ENCODE measurements at regions not wholly inside any gene's neighbourhood (a gene's known extent, or its start where the extent isn't known, plus 50 kb on each side); places are given as distances from the start of the nearest gene placed in this dataset.
"Not testable (repeated sequence)": the region's sequence is repeated elsewhere in the genome, so short reads cannot be mapped to it uniquely, and the experiment has no call there.

GRCh38 chr13:50131920-50132903, 117.0 kb downstream of the KCNRG start:
- ATAC-seq (no peak), DNase-seq (peak in 1 of 4 donors; percentile 19)
- no peaks in the 10 kb centered on the region for H3K9me3 ChIP-seq
- H3K4me3 ChIP-seq = no peak overlapping the region
- H3K36me3 ChIP-seq = no peaks in the 10 kb centered on the region
- H3K27ac ChIP-seq = no peak overlapping the region
- H3K27me3 ChIP-seq = peaks cover 51 to 71% of the 10 kb centered on the region in 2 donors
- intact Hi-C loops (cut with DNase I) = no loop called here
- H3K4me1 ChIP-seq = peaks cover 3 to 47% of the 10 kb centered on the region in 2 donors
- TF ChIP-seq CTCF (IDR thresholded peaks at IDR 0.05) = no peak

GRCh38 chr13:50132904-50133357, 117.7 kb downstream of the KCNRG start:
- no peak for ATAC-seq
- Histone ChIP-seq H3K4me1 (peaks cover 3 to 40% of the 10 kb centered on the region in 2 donors), H3K9me3 (no peaks in the 10 kb centered on the region), H3K27me3 (peaks cover 51 to 64% of the 10 kb centered on the region in 2 donors), H3K4me3 (no peak overlapping the region), H3K36me3 (no peaks in the 10 kb centered on the region), H3K27ac (no peak overlapping the region)
- intact Hi-C loops (cut with DNase I) = no loop called here
- no peak for TF ChIP-seq CTCF (IDR thresholded peaks at IDR 0.05)
- DNase-seq = no peak

- no peak for TF ChIP-seq CTCF (IDR thresholded peaks at IDR 0.05)
- intact Hi-C loops (cut with DNase I) = no loop called here
- Histone ChIP-seq H3K9me3 (no peaks in the 10 kb centered on the region), H3K4me3 (no peak overlapping the region), H3K27ac (no peak overlapping the region), H3K27me3 (peaks cover 49 to 59% of the 10 kb centered on the region in 2 donors), H3K4me1 (peaks cover 3 to 36% of the 10 kb centered on the region in 2 donors), H3K36me3 (no peaks in the 10 kb centered on the region)
- no peak for DNase-seq
- ATAC-seq = no peak
Observed at GRCh38 chr13:50133358-50133953, 118.2 kb downstream of the KCNRG start.

- no peak for TF ChIP-seq CTCF (IDR thresholded peaks at IDR 0.05)
- no peak for DNase-seq
- peaks cover 23 to 31% of the 10 kb centered on the region in 2 donors for H3K27me3 ChIP-seq
- H3K4me1 ChIP-seq = peaks cover 0 to 25% of the 10 kb centered on the region in 2 donors
- intact Hi-C loops (cut with DNase I) = no loop called here
- no peak for ATAC-seq
- no peaks in the 10 kb centered on the region for H3K36me3 ChIP-seq
- H3K27ac ChIP-seq = no peak overlapping the region
- no peak overlapping the region for H3K4me3 ChIP-seq
- H3K9me3 ChIP-seq = no peaks in the 10 kb centered on the region
Observed at GRCh38 chr13:50136226-50136625, 121.0 kb downstream of the KCNRG start.

GRCh38 chr13:50136678-50137077, 121.4 kb downstream of the KCNRG start:
- no peak for DNase-seq
- intact Hi-C loops (cut with DNase I) = no loop called here
- Histone ChIP-seq H3K9me3 (no peaks in the 10 kb centered on the region), H3K4me1 (peaks cover 0 to 22% of the 10 kb centered on the region in 2 donors), H3K36me3 (no peaks in the 10 kb centered on the region), H3K27ac (no peak overlapping the region), H3K27me3 (peaks cover 19 to 26% of the 10 kb centered on the region in 2 donors), H3K4me3 (no peak overlapping the region)
- no peak for ATAC-seq
- TF ChIP-seq CTCF (IDR thresholded peaks at IDR 0.05) = no peak

GRCh38 chr13:50139435-50139934, 124.2 kb downstream of the KCNRG start:
- H3K27ac ChIP-seq; H3K4me3 ChIP-seq; DNase-seq; H3K36me3 ChIP-seq; intact Hi-C loops (cut with DNase I); H3K4me1 ChIP-seq; H3K27me3 ChIP-seq; ATAC-seq; H3K9me3 ChIP-seq: not testable (repeated sequence)

All from left lung (tissue), 4 donors.